HPDE6-E6E7 (cell line): ENCODE measurements at regions not wholly inside any gene's neighbourhood (a gene's known extent, or its start where the extent isn't known, plus 50 kb on each side); places are given as distances from the start of the nearest gene placed in this dataset.

Experiments
- DNase-seq: peaks from one replicate; pipeline ENCODE4 v3.0.0; 2011; ENCODE audit warnings: missing footprints; ENCODE audit errors: extremely low spot score

GRCh38 chr13:34116651-34117050, 298.7 kb downstream of the RFC3 start:
- DNase-seq, result no peak

- DNase-seq, result no peak
Observed at GRCh38 chr13:34124666-34125306, 306.8 kb downstream of the RFC3 start.

DNA sequence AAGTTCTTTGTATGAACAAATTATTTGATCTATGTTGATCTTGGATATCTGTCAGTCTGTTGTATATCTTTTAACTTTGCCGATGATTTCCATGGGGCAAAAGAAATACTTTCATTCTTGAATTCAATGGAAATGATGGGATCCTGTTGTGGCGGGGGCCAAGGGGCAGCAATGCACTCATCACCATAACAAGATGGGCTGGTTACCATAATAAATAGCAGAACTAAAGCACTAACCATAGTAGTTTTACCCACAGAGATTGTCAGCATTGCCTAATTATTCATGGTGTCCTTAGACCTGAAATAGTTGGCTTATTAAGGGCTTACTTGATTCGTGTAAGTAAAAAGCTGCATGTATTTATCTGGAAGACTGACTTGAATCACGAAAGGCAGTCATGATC, 309.6 kb downstream of the RFC3 start:
- DNase-seq, result no peak

DNA sequence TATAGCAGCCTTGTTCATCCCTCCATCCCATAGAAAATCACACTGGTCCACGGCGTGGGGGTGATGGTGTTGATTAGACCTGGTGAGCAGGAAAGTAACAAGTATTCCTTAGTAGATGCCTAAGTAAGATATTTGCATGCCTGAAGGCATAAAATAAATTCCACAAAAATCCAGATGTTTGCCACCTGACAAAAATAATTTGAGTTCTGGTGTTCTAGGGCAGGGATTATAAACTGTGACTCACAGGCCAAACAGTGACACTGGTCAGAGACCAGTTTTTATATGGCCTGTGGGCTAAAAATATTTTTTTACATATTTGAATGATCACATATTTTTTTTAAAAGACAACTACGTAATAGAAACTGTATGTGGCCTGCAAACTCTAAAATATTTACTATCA, 310.7 kb downstream of the RFC3 start:
- DNase-seq, result no peak

GRCh38 chr13:34129436-34129835, 311.5 kb downstream of the RFC3 start:
- no peak for DNase-seq

DNA sequence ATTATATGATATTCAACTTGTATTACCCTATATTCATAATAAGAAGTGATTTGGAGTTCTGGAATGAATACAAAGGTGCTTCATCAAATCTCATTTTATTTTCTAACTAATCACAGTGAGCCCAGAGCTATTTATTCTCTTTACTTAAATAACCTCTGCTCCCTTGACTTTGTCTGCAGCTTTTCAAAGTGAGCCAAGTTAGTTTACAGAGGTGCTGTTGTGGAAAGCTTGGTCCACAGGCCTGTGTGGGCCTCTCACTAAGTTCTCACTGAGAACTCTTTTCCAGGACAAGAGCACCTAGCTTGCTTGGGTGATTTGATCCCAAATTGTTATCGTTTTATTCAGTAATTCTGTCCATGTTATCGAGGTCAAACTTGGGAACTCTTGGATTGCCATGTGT, 319.3 kb downstream of the RFC3 start:
- no peak for DNase-seq

DNA sequence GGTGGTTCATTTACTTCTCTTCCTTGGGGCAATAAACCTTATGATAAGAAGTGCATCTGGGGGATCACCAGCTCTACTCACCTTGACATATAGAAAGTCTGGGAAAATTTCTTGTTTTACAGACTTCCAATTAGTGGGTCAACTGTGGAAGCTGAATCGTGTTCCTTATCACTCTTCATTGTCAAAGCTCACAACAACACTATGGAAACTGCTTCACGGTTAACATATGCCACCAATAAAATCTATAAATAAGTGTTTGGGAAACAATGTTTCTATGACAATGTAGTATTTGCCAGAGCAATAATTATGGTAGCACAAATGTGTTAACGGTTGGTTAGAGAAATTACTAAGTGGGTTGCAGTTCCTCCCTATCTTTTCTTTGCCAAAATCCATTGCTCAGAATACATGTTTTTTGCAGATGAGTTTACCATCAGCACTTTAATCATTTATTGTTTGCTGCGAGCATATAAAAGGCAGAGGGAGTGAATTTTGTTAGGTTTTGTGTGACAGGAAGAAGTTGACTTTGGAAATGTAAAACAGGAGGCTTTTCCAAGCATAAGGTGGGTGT, 321.8 kb downstream of the RFC3 start:
- DNase-seq, result no peak

- no peak for DNase-seq
Observed at GRCh38 chr13:34143637-34144036, 325.7 kb downstream of the RFC3 start.

GRCh38 chr13:34144142-34144541, 326.2 kb downstream of the RFC3 start:
- no peak for DNase-seq

DNA sequence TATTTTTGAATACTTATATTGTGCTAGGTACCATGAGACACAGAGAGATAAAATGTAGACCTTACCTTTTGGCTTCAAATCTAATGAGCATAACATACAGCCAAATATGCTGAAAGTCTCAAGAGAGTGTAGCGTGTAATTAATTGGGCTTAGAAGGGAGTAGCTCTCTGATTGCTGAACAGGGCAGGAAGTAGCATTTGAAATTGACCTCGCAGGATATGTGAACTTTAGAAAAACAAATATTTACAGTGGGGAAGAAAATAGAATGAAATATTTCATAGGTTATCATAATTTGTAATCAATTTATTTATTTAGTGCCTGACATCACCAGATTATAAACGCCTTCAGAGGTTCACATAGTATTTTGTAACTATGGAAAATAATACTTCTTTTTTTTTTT, 327.1 kb downstream of the RFC3 start:
- DNase-seq, result no peak

GRCh38 chr13:34148359-34148758, 330.4 kb downstream of the RFC3 start:
- DNase-seq, result no peak

GRCh38 chr13:34151885-34152284, 333.9 kb downstream of the RFC3 start:
- DNase-seq, result no peak

DNA sequence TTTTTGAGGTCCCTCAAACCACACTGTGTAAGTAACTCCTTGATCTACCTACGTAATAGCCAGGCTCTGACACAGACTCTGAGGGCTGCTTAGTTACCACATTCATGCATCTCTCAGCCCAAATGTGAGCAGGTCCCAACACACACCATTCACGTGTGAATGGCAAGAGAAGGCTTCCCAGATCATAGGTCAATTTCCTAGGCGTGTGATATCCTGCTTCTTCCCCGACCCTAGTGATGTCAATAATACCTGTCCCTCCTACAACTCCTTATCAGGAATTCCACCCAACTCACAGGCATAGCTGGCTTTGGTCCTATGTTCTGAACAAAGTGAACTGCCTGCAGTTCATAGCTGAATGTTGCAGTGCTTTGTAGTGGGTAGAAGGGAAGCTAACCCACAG, 334.5 kb downstream of the RFC3 start:
- DNase-seq, result no peak

- no peak for DNase-seq
Observed at GRCh38 chr13:34152996-34153395, 335.0 kb downstream of the RFC3 start.

- no peak for DNase-seq
Observed at GRCh38 chr13:34153428-34154180, 335.7 kb downstream of the RFC3 start.

DNA sequence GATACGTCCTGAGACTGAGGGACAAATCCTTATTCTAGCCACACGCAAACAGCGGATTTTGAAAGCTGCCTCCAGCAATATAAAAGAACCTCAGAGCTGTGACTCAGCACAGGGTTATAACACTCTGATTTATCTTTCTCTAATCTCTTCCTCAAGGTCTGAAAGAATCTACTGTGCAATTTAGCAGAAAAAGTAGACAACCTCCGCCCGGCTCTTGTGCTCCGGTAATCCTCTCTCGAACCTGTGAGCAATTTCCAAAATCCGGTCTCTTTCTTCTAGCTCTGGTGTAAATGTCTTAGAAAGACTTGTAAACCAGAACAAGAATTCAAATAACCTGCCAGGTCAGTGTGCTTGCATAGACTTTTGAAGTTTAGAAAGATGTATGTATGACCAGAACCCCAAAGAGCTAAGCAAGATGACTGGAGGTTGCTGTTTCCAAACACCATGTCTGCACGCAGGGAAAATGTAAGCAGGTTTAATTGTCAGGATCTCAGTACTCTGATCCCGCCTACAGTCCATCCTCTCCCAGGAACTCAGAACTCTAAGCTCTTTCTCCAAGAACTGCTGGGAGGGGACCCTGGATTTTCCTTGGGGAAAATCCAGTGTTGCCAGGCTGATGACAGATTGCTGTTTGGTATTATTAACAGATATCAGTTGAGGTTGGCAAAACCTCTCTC, 338.1 kb downstream of the RFC3 start:
- DNase-seq, result no peak

DNA sequence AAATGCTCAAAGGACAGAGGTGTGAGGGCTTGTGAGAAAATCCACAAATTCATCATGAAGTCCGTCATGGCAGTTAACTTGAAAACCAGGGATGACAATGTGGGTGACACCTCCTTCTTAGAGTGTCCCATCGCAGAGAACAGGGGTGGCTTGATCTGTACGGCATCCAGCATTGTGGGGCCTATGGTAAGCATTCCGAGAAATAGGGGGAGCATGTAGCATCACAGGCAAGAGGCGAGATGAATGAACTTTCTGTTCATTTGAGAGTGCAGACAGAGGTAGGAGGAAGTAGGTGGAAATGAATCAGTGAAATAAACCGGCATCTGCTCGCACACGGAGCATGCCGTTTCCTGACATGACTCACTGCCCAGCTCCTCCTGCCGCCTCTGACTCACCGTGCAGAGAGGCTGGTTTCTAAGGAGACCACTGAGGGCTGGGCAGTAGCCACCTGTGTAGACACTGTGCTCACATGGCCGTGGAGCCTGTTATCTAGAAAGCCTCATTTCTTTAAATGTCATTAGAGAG, 339.0 kb downstream of the RFC3 start:
- DNase-seq, result peak; percentile 50

DNA sequence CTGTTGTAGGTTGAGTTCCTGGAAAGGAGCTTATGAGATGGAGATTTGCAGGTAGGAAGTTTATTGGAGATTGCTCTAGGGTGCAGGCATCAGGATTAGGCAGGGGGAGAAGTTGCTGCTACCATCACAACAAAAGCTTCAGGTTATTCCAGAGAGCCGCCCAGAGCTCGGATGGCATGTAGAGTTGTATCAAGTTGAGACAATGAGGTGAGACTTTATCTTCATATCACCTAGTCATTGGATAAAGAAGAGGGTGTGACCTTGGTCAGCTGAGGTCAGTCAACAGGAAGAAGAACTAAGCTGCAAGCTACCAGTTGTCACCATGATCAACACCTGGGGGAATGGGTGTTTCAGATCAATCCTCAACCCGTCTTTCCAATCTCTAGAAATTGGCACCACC, 342.0 kb downstream of the RFC3 start:
- no peak for DNase-seq

GRCh38 chr13:34161931-34162543, 344.1 kb downstream of the RFC3 start:
- DNase-seq, result no peak

DNA sequence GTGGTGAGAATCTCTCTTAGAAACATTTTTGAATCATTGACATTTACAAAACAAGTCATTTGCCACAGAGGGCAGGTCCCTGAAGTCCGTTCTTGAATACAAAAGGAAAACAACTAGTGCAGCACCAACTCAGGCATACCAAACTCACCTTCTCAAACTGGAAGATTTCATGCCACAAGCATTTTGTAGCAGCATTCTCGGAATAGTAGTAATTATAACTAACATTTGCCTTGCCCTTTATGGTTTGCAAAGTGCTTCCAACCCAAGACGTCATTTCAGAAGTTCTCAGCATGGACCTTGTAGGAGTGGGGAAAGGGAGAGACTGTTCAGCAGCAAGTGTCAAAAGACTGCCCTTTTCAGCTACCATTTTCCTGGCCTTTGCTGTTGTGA, 344.6 kb downstream of the RFC3 start:
- no peak for DNase-seq

DNA sequence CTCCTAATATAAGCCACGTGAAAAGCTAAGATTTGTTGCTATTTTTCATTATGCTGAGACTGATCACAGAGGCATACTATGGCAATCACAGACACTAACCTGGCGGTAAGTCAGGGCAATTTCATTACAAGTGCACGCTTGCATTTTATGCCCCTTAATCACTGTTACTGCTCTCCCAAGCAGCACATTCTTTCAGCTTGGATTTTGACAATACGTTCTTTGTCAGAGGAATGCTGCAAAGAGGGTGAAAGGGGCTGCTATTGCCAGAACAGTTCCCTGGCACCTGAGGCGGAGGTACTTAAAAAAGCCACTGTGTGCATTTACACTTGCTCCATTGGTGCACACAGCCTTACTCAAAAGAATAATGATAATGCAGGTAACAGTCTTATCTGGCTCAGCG, 346.6 kb downstream of the RFC3 start:
- DNase-seq, result no peak

GRCh38 chr13:34165158-34165557, 347.2 kb downstream of the RFC3 start:
- DNase-seq, result no peak
